HepG2 (cell line): ENCODE measurements at regions not wholly inside any gene's neighbourhood (a gene's known extent, or its start where the extent isn't known, plus 50 kb on each side); places are given as distances from the start of the nearest gene placed in this dataset.

Experiments used
- BRCA1 ChIP-seq: sonication (generic); formaldehyde crosslinking; IDR thresholded peaks from 2 replicates; pipeline ENCODE4 v1.4.0; 2020; ENCODE audit warnings: missing genetic modification reagents
- E2F1 ChIP-seq: sonication (generic); formaldehyde crosslinking; IDR thresholded peaks from 2 replicates; pipeline ENCODE4 v1.5.0; 2020; ENCODE audit warnings: missing genetic modification reagents
- ISX ChIP-seq: sonication (generic); formaldehyde crosslinking; conservative IDR thresholded peaks from 2 replicates; pipeline ENCODE4 v1.5.0; 2020; ENCODE audit warnings: missing genetic modification reagents
- MED13 ChIP-seq: sonication (generic); formaldehyde crosslinking; IDR thresholded peaks from 2 replicates; pipeline ENCODE4 v1.5.0; 2020; ENCODE audit warnings: missing genetic modification reagents
- SMAD3 ChIP-seq: sonication (generic); formaldehyde crosslinking; IDR thresholded peaks from 2 replicates; pipeline ENCODE4 v1.4.0; 2020; ENCODE audit warnings: missing genetic modification reagents
- ZNF557 ChIP-seq: sonication (generic); formaldehyde crosslinking; IDR thresholded peaks from 2 replicates; pipeline ENCODE4 v1.4.0; 2020; ENCODE audit warnings: missing genetic modification reagents
- ZNF598 ChIP-seq: sonication (generic); formaldehyde crosslinking; IDR thresholded peaks from 2 replicates; pipeline ENCODE4 v1.5.1; 2020; ENCODE audit warnings: mild to moderate bottlenecking, missing genetic modification reagents, borderline replicate concordance
- ZZZ3 ChIP-seq: sonication (generic); formaldehyde crosslinking; IDR thresholded peaks from 2 replicates; pipeline ENCODE4 v1.4.0; 2020; ENCODE audit warnings: missing genetic modification reagents, mild to moderate bottlenecking, borderline replicate concordance
- TF ChIP-seq, protein P1 (sequence below): sonication (generic); formaldehyde crosslinking; IDR thresholded peaks from 2 replicates; pipeline ENCODE4 v1.5.0; 2020; ENCODE audit warnings: mild to moderate bottlenecking, missing genetic modification reagents, moderate library complexity
- TF ChIP-seq, protein P2 (sequence below): sonication (generic); formaldehyde crosslinking; conservative IDR thresholded peaks from 2 replicates; pipeline ENCODE4 v1.4.0; 2020; ENCODE audit warnings: missing genetic modification reagents

DNA sequence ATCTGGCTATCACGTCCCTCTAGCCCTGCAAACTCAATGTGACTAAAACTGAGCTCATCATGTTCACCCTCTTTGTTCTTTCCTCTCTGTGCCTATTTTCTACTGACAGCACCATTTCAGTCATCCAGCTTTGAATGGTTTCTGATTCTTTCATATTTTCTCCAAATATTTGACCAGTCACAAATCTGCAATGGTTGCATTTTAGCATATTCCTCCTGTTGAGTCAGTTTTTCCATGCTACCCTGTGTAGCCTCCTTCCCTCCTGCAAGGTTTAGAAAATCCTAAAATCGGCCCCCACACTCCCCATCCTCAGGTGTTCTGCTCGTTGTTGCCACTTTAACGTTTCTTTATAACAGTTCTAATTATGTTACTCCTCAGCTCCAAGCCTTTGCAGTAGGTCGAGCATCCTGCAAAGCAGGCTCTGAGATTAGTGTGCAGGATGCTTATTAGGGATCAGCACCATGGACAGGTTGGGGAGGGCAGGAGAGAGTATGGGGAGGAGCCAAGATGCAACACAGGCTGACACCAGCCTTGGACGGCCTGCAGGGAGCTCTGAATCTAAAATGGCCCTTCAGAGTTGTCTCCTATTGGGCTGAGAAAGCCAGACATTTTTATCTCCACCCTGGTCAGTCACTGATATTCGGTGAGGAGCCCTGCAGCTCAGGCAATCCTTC is 531.0 kb upstream of the COBL start:
- no peak for TF ChIP-seq ISX (CRISPR knock-in tag)
- no peak for TF ChIP-seq ZNF557
- no peak for TF ChIP-seq ZNF598 (CRISPR knock-in tag)
- TF ChIP-seq E2F1 (CRISPR knock-in tag) = no peak
- TF ChIP-seq BRCA1 (CRISPR knock-in tag) = no peak
- TF ChIP-seq SMAD3 (CRISPR knock-in tag) = no peak
- no peak for TF ChIP-seq ZZZ3 (CRISPR knock-in tag)
- TF ChIP-seq, protein P1, sequence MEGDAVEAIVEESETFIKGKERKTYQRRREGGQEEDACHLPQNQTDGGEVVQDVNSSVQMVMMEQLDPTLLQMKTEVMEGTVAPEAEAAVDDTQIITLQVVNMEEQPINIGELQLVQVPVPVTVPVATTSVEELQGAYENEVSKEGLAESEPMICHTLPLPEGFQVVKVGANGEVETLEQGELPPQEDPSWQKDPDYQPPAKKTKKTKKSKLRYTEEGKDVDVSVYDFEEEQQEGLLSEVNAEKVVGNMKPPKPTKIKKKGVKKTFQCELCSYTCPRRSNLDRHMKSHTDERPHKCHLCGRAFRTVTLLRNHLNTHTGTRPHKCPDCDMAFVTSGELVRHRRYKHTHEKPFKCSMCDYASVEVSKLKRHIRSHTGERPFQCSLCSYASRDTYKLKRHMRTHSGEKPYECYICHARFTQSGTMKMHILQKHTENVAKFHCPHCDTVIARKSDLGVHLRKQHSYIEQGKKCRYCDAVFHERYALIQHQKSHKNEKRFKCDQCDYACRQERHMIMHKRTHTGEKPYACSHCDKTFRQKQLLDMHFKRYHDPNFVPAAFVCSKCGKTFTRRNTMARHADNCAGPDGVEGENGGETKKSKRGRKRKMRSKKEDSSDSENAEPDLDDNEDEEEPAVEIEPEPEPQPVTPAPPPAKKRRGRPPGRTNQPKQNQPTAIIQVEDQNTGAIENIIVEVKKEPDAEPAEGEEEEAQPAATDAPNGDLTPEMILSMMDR = no peak
- TF ChIP-seq, protein P2, sequence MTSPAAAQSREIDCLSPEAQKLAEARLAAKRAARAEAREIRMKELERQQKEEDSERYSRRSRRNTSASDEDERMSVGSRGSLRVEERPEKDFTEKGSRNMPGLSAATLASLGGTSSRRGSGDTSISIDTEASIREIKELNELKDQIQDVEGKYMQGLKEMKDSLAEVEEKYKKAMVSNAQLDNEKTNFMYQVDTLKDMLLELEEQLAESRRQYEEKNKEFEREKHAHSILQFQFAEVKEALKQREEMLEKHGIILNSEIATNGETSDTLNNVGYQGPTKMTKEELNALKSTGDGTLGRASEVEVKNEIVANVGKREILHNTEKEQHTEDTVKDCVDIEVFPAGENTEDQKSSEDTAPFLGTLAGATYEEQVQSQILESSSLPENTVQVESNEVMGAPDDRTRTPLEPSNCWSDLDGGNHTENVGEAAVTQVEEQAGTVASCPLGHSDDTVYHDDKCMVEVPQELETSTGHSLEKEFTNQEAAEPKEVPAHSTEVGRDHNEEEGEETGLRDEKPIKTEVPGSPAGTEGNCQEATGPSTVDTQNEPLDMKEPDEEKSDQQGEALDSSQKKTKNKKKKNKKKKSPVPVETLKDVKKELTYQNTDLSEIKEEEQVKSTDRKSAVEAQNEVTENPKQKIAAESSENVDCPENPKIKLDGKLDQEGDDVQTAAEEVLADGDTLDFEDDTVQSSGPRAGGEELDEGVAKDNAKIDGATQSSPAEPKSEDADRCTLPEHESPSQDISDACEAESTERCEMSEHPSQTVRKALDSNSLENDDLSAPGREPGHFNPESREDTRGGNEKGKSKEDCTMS = no peak
- no peak for TF ChIP-seq MED13 (CRISPR knock-in tag)
